Large intestine (tissue), 3 donors: ENCODE measurements at regions not wholly inside any gene's neighbourhood (a gene's known extent, or its start where the extent isn't known, plus 50 kb on each side); places are given as distances from the start of the nearest gene placed in this dataset.
"Not testable (repeated sequence)": the region's sequence is repeated elsewhere in the genome, so short reads cannot be mapped to it uniquely, and the experiment has no call there.

Experiments
- DNase-seq, 2 donors: peaks; one replicate each; pipeline versions ENCODE4 v3.0.0 to v3.0.0-alpha.2; 2013
- H3K27ac ChIP-seq: one replicate; pipeline ENCODE4 v1.5.1; 2013; ENCODE audit warnings: low read length
- H3K27me3 ChIP-seq: 2 replicates; pipeline ENCODE4 v1.6.1; 2013; ENCODE audit warnings: low read length; ENCODE audit not compliant: control insufficient read depth, insufficient read depth
- H3K36me3 ChIP-seq: 2 replicates; pipeline ENCODE4 v1.6.1; 2013; ENCODE audit warnings: low read length; ENCODE audit not compliant: control insufficient read depth, insufficient read depth
- H3K4me1 ChIP-seq: one replicate; pipeline ENCODE4 v1.6.1; 2013; ENCODE audit warnings: low read length; ENCODE audit not compliant: control insufficient read depth, insufficient read depth
- H3K4me3 ChIP-seq: one replicate; pipeline ENCODE4 v1.5.1; 2013; ENCODE audit warnings: low read length
- H3K9me3 ChIP-seq: one replicate; pipeline ENCODE4 v1.6.1; 2013; ENCODE audit warnings: mild to moderate bottlenecking, low read depth, low read length, moderate library complexity; ENCODE audit not compliant: control insufficient read depth
- WGBS: methylation state at CpG from one replicate; pipeline ENCODE4 v1.1.5; 2013; ENCODE audit warnings: low lambda C conversion rate; ENCODE audit not compliant: insufficient coverage; 5-methylcytosine and 5-hydroxymethylcytosine counted together

DNA sequence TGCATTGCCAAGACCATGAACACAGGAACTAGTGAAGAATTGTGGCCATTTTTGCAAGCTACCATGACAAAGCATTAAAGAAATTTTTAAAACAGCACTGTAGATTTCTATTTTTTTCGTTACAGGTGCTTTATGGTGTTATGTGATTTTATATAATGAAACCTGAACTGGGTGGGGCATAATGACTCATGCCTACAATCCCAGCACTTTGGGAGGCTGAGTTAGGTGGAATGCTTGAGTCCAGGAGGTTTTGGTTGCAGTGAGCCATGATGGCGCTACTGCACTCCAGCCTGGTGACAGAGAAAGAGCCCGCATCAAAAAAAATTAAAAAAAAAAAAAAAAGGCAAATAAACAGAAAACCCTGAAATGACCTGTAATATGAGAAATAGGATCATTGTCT lies 846.7 kb downstream of the EPHA3 start:
- Histone ChIP-seq H3K27ac (no peak overlapping the region), H3K9me3 (no peaks in the 10 kb centered on the region), H3K4me1 (no peaks in the 10 kb centered on the region), H3K27me3 (no peaks in the 10 kb centered on the region), H3K36me3 (no peaks in the 10 kb centered on the region), H3K4me3 (no peak overlapping the region)
- 93% methylated on average over 2 of the region's 3 CpGs for WGBS
- no peak for DNase-seq

DNA sequence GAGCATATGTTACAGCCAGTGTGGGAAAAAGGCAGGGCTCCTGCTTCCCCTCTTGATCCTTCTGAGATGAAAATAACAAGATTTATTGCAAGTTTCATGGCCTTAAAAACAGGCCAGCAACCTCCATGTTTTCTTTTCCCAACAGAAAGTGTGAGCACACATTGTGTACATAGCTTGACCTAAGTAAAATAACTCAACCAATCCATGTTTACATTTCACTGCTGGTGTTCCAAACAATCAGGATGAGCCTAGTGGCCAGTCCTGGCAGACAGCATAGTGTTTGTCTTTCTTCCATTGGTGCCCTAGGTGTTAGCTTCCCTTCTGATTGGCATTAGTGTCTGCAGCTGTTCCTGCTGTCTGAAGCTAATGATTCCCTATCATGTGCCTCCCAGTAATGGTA lies 847.7 kb downstream of the EPHA3 start:
- H3K27me3 ChIP-seq = no peaks in the 10 kb centered on the region
- no peaks in the 10 kb centered on the region for H3K36me3 ChIP-seq
- no peak overlapping the region for H3K4me3 ChIP-seq
- no peaks in the 10 kb centered on the region for H3K9me3 ChIP-seq
- H3K4me1 ChIP-seq = no peaks in the 10 kb centered on the region
- H3K27ac ChIP-seq = no peak overlapping the region
- no peak for DNase-seq

DNA sequence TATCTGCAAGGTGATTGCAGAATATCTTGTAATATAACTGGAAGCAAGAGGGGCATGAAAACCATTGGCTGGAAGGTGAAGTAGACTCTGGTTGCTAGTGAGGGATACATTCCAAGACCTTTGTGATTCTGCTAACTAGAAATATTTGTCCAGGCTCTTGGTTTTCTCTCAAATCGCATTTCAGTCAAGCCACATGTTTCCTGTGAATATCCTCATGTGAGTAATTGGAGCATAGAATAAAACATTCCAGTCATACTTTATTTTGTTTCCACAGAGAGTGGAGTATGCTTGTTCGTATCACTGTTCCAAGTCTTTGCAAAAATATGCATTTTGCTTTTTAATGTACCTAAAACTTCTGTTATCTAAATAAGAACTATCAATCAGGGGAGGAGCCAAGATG lies 850.0 kb downstream of the EPHA3 start:
- no peaks in the 10 kb centered on the region for H3K9me3 ChIP-seq
- no peaks in the 10 kb centered on the region for H3K36me3 ChIP-seq
- H3K27ac ChIP-seq = no peak overlapping the region
- H3K27me3 ChIP-seq = no peaks in the 10 kb centered on the region
- DNase-seq = no peak
- H3K4me1 ChIP-seq = no peaks in the 10 kb centered on the region
- 67% methylated on average over 1 of the region's 2 CpGs for WGBS
- H3K4me3 ChIP-seq = no peak overlapping the region

DNA sequence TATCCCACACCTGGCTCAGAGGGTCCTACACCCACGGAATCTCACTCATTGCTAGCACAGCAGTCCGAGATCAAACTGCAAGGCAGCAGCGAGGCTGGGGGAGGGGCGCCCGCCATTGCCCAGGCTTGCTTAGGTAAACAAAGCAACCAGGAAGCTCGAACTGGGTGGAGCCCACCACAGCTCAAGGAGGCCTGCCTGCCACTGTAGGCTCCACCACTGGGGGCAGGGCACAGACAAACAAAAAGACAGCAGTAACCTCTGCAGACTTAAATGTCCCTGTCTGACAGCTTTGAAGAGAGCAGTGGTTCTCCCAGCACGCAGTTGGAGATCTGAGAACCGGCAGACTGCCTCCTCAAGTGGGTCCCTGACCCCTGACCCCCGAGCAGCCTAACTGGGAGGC lies 850.7 kb downstream of the EPHA3 start:
- H3K27me3 ChIP-seq, H3K27ac ChIP-seq, H3K9me3 ChIP-seq, H3K4me1 ChIP-seq, H3K36me3 ChIP-seq, H3K4me3 ChIP-seq, DNase-seq: not testable (repeated sequence)
- no CpG with 5 or more reads among the region's 9 CpGs for WGBS

DNA sequence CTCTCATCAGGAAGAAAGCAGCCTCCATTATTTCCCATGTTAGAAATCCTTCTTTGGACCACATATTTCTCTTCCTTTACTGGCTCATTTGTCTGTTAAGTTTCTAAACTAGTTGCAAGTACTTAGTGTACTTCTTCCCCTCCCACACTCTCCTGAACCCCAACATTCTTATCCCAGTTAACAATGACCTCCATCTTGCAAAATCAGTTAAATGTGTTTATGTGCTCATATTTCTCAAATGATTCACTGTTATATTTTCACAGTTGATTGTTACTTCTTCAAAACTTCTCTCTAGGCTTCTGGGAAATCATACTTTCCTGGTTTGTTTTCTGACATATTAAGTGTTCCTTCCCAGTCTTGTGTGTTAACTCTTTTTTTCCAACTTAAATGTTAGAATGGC lies 856.9 kb downstream of the EPHA3 start:
- H3K4me3 ChIP-seq = no peak overlapping the region
- DNase-seq = no peak
- H3K36me3 ChIP-seq = no peaks in the 10 kb centered on the region
- H3K4me1 ChIP-seq = no peaks in the 10 kb centered on the region
- H3K27me3 ChIP-seq = no peaks in the 10 kb centered on the region
- no peak overlapping the region for H3K27ac ChIP-seq
- peaks cover 7% of the 10 kb centered on the region for H3K9me3 ChIP-seq

DNA sequence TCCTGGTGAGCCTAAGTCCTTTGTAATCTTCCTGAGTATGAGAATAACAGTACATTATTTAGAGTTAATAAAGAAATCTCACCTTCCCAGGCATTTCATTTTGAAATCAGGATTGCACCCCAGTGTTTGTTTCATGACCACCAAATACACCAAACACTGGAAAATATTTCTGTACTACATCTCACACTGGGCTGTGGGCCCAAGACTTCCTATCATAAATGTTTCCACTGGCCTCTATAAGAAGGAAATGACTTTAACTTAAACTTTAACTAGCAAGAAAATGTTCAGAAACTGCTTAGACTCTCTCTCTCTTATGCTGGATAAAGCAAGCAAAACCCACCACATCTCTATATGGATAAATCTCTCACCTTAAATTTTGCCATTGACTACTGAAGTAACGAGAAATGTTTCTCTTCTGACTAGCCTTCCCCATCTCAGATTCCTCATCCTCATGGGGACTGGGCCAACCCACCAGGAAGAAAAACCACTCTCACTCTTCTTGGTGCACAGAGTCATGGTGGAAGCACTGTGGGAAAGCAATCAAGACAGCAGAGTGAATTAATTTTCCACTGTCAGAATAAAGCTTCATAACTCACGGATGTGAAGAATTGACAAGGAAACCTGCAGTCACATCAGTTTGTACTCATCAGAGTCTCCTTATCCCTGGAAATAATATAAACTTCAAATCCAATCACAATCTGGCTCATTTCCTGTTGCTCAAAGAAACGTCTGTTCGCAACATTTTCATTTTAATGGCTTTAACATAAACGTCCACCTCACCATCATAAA lies 859.6 kb downstream of the EPHA3 start:
- no peaks in the 10 kb centered on the region for H3K27me3 ChIP-seq
- no peak for DNase-seq
- H3K4me3 ChIP-seq = no peak overlapping the region
- H3K36me3 ChIP-seq = no peaks in the 10 kb centered on the region
- H3K27ac ChIP-seq = no peak overlapping the region
- no peaks in the 10 kb centered on the region for H3K4me1 ChIP-seq
- H3K9me3 ChIP-seq = peaks cover 7% of the 10 kb centered on the region
- 87% methylated on average over 3 of the region's 5 CpGs for WGBS

DNA sequence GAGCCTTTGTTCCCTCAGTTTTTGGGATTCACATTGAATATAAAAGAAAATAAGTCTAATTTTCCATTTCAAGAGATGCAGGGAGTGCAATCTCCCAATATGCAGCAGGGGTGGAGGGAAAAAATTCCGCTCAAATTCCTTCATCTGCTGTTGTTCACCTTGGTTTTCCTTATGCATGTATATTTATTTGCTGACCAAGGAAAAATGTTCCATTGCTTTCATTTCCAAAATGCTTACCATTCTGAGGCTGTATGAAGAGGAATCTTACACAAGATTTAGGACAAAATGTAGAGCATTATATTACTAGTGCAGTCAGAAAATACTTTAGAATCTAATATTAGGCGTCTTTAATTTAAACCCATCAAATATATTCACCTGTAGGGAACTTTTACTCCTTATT lies 863.9 kb downstream of the EPHA3 start:
- Histone ChIP-seq H3K36me3 (no peaks in the 10 kb centered on the region), H3K27ac (no peak overlapping the region), H3K4me3 (no peak overlapping the region), H3K27me3 (no peaks in the 10 kb centered on the region), H3K4me1 (no peaks in the 10 kb centered on the region), H3K9me3 (peaks cover 7% of the 10 kb centered on the region)
- 73% methylated on average over 2 of the region's 2 CpGs for WGBS
- DNase-seq = no peak

DNA sequence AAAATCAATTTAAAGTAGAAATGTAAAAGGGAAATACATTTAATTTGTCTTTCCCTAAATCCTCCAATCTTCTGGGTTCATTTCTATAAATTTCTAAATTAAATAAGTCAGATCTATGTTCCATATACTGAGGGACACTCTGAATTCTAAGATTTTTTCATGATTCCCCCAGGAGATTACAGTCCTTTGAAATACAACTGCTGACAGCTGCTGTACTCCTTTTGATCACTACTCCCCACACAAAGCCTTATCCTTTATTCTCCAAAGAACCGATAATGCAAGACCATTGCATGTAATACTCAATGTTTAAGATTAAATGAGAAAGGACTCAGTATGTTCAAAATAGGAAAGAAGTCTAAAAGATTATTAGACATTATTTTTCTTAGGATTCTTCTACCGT lies 865.7 kb downstream of the EPHA3 start:
- no peak for DNase-seq
- 75% methylated on average over 1 of the region's 2 CpGs for WGBS
- H3K4me3 ChIP-seq = no peak overlapping the region

DNA sequence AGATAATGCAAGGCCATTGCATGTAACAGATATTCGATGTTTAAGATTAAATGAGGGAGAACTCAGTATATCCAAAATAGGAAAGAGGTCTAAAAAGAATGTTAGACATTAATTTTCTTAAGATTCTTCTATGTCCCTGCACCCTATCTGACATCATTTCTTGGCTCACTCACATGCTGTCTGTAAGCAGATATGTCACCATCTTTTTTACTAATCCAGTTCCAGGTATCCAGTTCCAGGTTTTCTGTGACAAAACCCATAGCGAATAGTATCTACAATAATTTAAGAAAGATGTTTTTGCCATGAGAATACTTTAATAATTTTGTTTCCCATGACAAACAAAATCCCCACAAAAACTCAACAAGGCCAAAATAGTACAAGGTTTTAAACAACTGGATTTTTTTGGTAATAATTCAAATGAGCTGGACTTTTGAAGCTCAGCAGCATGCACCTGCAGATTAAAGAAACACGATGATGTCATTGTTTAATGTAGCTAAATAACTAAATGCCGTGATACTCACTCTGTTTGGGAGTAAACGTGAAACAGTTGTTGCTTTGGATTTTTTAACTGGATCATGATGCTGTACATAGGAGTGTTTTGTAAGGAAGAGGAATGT lies 867.6 kb downstream of the EPHA3 start:
- H3K9me3 ChIP-seq = no peaks in the 10 kb centered on the region
- no peak overlapping the region for H3K27ac ChIP-seq
- no peaks in the 10 kb centered on the region for H3K27me3 ChIP-seq
- no peaks in the 10 kb centered on the region for H3K4me1 ChIP-seq
- 100% methylated on average over 4 of the region's 5 CpGs for WGBS
- H3K4me3 ChIP-seq = no peak overlapping the region
- no peaks in the 10 kb centered on the region for H3K36me3 ChIP-seq
- no peak for DNase-seq

More for the DNA sequence above, 865.7 kb downstream of the EPHA3 start:
- Histone ChIP-seq H3K27me3 (no peaks in the 10 kb centered on the region), H3K36me3 (no peaks in the 10 kb centered on the region), H3K9me3 (peaks cover 7% of the 10 kb centered on the region), H3K27ac (no peak overlapping the region), H3K4me1 (no peaks in the 10 kb centered on the region)

DNA sequence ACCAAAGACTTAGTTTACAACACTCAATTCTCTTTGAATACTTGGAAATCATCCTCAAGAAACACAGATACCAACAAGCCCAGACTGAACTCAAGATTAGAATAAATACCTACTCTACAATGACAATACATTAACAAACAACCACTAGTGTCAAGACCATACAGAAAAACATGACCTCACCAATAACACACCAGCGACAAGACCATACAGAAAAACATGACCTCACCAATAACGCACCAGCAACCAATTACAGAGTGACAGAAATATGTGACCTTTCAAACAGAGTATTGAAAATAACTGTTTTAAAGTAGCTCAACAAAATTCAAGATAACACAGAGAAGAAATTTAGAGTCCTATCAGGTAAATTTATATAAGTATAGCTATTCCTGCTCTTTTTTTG lies 876.0 kb downstream of the EPHA3 start:
- Histone ChIP-seq H3K4me1 (no peaks in the 10 kb centered on the region), H3K36me3 (no peaks in the 10 kb centered on the region), H3K27me3 (no peaks in the 10 kb centered on the region), H3K9me3 (peaks cover 6% of the 10 kb centered on the region), H3K27ac (no peak overlapping the region), H3K4me3 (no peak overlapping the region)
- no peak for DNase-seq
- WGBS = no CpG with 5 or more reads among the region's 2 CpGs

DNA sequence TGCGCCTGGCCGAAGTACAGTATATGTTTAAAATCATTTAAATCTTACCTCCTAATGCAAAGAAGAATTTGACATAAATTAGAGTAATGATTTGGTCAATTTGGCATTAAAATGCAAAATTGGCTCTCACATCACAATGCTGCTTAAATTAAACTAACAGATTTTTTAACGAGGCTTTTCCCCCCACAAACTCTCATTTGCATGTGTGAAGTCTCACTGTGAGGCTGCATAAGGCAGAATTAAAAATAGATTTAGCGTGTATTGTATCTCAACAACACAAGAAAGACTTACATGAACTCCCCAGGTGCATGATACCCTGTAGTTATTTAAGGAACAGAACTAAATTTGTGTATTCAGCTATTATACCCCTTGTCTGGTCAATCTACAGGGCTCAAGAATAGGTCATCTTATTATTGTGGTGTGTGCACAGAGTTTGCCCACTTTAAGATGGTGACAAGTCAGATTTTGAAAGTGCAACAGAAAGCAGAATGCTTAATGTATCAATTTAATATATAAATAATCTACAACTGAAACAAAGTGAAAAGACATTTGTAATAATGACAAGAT lies 897.9 kb downstream of the EPHA3 start:
- 80% methylated on average over 1 of the region's 4 CpGs for WGBS
- H3K27me3 ChIP-seq = no peaks in the 10 kb centered on the region
- DNase-seq = no peak

More for the DNA sequence above, 897.9 kb downstream of the EPHA3 start:
- Histone ChIP-seq H3K4me3 (no peak overlapping the region), H3K27ac (no peak overlapping the region), H3K9me3 (no peaks in the 10 kb centered on the region), H3K4me1 (no peaks in the 10 kb centered on the region), H3K36me3 (no peaks in the 10 kb centered on the region)
